ENCODE measurements at regions not wholly inside any gene's neighbourhood (a gene's known extent, or its start where the extent isn't known, plus 50 kb on each side); places are given as distances from the start of the nearest gene placed in this dataset.
"Not testable (repeated sequence)": the region's sequence is repeated elsewhere in the genome, so short reads cannot be mapped to it uniquely, and the experiment has no call there.

DNA sequence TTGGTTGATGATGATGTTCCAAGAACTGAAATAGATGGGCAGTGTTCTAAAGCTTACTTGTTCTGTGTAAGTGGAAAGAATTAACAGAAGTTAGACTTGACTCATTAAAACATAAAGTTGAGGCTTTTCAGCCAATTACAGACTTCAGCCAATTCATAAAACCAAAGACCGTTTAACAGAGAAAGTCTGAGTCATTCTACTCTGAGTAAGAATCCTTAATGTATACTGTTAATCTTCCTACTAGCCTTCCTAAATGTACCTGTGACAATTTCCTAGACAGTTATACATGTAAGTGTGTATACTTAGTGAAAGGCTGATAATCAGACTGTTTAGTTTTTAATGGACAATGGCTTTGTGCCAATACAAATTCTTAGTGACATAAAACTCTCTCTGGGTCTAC lies 681.0 kb downstream of the RPL10L start:
- no peak for DNase-seq

DNA sequence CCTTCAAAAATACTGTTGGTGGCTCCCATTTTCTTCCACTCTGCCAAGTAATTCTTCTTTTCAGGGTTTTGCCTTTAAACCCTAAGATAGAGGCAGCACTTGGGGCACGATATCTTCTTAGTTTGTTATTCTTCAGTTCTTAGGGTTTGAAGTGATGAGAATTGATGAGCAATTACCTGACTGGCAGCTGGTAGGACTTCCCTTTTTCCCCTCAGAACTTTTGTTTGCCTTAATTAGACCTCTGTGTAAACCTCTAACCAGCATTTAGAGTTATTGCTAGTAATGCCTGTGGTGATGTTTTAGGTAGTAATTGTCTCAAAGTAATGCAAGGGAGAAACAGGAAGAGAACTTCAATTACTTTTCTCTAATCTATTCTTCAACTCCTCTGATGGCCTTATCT lies 683.5 kb downstream of the RPL10L start:
- DNase-seq, result no peak

DNA sequence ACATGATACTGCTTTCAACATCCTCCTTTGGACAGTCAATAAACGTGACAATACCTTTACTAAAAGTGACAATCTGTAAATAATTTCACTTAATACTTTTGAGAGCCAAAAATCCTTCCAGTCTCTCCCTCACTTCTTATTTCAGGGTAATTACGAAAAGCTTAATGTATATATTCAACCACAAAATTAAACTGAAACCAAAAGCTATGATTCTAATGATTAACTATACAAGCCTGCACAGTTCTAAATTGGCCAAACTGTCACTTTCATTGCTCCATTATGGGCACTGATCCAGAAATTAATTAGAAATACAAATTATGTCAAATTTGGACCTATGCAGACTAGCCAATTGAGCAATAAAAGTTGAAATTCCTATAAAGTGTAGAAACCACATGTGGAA lies 696.5 kb upstream of the MIS18BP1 start:
- no peak for DNase-seq

DNA sequence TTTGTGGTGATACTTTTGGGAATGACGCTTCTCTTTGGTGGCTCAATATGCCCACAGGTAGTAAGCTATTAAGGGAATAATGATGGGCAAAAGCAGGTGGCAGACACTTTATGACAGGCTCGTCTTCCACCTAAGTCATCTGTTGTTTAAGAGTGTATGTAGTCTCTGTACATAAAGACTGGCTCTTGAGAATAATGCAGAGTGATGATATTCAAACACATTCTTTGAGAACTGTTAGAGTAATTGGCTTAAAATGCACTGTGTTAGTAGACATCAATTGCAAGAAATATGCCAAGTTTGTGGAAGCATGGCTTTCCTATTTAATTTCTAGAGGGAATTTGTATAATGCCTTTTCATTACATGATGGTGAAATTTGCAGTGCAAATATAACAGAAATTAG lies 694.8 kb upstream of the MIS18BP1 start:
- peak in 1 of 2 experiments; percentile 95 for DNase-seq

DNA sequence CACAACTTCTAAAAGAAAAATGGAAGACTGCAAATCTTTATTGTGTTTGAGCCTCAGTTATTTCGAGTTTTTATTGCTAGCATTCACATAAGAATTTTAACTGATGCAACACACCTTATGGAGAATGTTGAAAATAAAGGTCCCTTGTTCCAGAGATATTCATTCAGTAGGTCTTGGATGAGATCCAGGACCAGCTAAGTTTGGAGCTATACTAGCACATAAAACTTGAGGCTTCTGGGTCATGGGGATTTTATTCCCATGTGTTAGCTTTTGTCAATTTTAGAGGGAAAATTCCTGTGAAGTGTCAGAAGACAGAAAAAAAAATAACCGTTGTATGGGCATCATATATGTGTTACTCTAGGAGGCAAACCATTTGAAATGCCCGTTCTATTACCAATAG lies 693.2 kb upstream of the MIS18BP1 start:
- no peak for DNase-seq

DNA sequence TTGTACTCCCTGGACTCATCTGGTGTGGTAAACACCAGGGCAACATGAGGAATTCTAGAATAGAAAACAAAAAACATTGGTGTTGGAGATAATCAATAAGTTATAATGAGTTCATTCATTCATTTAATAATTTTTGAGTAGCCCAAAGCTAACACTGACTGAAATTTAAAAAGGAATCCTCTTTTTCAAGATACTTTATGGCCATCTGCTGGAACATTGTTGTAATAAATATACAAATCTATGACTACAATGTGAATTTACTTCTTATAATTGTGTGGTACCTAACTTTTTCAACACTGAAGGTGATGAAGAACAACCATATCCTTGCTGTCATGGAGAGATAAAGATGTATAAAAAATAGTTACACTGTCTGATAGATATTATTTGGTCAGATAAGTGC lies 687.3 kb upstream of the MIS18BP1 start:
- DNase-seq, result no peak

DNA sequence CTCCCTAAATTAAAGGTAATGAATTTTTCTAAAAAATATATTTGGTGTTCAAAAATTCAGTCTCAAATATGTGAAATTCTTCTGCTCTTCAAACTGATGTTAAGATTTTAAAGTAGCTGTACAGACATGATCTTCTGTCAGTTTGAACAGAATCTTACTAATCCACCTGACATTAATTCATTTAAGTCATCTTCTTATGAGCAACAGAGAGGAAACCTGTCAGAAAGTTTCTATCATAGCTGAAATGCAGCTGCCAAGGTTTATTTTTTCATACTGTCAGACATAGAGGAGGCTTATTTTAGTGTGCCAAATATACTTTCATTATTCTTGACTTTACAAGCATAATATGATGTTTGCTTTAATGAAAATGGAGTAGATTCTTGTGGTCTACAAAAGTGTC lies 686.6 kb upstream of the MIS18BP1 start:
- no peak for DNase-seq

DNA sequence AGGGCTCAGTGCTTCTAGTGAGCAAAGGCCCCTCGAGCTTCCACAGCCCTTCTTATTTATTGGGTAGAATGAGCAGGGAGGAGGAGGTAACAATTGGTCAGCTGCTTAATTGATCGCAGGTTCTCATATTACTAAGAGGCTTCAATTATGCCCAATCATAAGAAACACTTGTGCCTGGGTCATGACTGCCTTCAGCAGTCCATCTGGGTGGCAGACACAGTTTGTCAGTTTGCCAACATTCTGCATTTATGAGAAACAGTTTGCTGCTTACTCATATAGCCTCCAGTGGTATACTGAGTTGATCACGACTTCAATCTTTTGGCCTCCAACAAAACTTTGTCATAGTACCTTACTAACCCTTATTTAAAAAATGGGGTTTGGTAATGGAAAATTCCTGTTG lies 667.0 kb upstream of the MIS18BP1 start:
- not testable (repeated sequence) for DNase-seq

DNA sequence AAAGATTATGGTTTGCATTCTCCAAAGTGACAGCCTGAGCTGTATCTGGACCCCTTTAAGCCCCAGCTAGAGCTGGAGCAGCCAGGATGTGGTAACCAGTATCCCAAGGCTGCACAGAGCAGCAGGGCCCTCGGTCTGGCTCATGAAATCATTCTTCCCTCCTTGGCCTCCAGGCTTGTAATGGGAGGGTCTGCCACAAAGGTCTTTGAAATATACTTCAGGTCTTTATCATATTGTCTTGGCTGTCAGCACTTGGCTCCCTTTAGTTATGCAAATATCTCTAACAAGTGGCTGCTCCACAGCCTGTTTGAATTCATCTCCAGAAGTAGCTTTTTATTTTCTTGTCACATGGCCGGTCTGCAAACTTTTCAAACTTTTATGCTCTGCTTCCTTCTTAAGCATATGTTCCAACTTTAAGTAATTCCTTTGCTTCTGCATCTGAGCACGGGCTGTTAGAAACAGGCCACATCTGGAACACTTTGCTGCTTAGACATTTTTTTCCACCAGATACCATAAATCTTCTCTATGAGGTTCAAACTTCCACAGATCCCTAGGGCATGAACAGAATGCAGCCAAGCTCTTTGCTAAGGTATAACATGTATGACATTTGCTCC lies 663.4 kb upstream of the MIS18BP1 start:
- DNase-seq, result no peak

DNA sequence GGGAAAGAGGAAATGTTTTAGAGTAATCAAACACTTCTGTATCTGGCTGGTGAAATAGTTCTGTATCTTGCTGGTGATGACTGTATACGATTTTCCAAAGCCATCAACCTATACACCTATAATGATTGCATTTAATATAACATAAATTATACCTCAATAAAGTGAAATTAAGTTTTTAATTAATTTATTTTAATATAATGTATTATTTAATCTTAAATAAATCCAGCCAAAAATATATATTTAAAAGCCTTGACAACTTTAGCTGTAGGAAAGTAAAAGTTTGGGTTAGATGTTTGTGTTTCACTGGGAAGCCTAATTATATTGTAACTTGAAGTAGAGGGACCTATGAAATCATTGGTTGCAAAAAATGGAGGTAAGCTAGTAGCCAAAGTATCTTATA lies 654.8 kb upstream of the MIS18BP1 start:
- DNase-seq, result no peak

DNA sequence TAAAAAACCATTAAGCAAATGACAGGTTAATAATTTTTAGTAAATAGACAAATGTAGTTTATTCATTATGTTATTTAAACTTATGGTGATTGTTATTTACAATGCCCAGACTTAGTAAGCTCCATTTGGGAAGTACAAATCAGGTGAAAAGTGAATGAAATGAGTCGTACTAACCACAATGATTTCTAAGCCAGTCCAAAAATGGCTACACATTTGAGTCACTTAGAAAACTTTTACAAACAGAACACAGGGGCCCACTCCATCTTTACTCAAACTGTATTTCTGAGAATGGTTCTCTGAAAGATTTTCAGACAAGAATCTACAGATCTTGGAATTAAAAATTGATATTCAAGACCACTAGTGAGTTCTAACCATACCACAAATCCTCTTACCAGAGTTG lies 653.3 kb upstream of the MIS18BP1 start:
- no peak for DNase-seq

DNA sequence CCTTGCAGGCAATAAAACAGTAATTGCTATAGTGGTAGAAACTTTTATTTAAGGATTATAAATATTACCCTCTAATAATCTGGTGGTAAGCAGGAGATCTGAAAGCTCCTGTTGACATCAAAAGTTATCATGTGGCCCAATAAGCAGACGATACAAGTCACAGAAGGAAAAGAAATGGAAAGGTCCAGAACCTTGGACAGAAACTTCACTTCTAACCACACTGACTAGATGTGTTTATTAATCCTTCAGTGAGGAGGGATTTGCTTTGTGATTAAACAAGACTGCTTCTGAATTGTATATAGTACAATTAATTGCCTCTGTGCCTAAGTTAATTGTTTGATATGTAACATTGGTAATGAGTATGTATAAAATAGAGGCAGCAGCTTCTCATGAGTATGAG lies 652.7 kb upstream of the MIS18BP1 start:
- DNase-seq, result no peak

DNA sequence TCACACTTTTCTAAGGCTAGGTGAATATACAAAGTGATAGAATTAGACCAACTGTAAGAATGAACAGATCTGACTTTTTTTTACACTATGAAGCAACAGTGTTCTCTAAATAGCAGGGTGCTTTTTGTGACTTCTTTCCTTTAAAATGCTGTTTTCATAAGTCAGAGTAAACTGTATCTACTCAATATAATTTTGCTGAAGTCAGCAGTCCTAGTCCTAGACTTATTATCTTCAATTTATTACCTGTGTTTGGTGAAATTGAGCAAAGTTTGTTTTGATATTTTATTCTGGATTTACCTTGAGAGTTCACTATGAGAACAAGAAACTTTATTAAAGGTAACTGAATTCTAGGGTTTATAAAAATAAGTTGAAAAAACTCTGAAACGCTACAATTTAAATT lies 651.3 kb upstream of the MIS18BP1 start:
- no peak for DNase-seq

DNA sequence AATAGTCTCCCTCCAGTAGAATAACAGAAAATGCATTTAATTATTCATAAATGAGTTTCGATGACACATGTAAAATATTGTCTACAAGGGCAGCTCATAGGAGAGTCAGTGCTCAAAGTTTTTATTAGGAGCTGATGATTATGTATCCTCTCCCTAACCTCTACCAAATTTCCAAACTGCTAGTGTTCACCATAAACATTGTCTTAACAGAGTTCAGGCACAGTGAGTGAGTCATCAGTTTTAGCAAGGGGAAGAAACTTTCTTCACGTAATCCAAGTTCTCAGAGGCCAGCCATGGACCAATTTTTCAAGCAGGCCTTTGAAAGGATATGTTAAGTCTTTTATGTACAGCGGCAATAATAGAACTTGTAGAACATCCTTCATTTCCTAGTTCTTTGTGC lies 649.2 kb upstream of the MIS18BP1 start:
- no peak for DNase-seq

DNA sequence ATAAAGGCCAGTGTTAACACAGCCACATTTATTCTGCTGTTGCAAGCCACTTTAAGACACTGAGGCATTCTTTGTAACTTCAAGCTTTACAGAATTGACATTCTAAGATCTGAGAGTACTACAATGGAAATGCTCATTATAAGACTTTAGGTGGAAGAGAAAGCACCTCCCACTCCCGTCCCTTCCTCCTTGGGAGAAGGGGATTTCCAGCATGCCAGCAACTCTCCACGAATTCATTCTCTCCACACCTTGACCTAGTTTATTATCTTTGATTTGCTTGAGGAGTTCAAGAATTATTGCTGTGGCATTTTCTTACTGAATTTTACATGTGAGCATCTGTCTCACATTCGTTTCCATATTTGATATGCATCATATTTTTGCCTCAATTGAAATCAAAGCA lies 644.4 kb upstream of the MIS18BP1 start:
- DNase-seq, result no peak

DNA sequence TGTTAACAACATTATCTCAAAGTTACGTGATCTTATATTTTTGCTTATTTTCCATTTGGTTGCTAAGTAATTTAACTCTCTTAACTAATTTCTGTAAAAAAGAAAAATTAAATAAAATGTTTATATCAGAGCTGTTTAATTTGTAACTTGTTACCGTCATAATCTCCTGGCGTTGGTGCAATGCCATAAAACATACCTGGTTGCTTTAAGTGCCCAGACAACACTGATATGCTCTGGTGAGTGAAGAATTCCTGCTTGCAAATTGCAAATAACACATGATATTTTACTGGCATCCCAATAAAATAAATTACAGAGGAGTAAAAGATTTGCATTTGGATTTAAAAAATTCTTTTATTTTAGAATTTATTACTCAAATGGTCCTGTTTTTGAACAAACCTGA lies 640.1 kb upstream of the MIS18BP1 start:
- DNase-seq, result no peak

DNA sequence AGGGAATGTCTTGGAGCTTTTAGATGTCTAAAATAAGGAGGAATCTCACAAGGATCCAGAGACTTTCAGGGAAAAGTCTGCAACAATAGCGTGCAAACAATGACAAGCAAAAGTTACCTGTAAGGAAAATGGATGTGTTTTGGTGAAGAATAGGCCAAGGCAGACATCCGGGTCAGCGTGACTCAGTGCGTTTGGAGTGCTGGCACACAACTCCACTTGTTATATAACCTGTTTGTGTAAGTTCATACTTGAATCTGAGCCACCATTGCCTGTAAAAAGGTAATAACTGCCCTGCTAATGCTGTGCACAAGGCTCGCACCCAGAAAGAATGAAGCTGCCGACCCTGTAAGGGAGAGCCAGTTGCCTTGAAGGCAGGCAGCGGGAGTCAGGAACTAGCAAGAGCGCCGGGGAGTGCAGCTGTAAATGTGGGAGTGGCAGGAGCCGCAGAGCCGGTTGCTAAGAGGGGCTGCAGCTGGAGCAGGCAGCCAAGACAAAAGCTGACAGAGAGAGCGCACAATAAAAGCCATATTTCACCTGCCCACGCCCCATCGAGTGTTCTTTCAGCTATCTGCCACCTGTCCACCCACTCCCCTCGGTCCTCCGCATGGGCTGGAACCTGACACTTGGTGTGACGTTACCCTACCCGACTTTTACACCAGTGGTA lies 638.5 kb upstream of the MIS18BP1 start:
- DNase-seq, result peak; percentile 95

DNA sequence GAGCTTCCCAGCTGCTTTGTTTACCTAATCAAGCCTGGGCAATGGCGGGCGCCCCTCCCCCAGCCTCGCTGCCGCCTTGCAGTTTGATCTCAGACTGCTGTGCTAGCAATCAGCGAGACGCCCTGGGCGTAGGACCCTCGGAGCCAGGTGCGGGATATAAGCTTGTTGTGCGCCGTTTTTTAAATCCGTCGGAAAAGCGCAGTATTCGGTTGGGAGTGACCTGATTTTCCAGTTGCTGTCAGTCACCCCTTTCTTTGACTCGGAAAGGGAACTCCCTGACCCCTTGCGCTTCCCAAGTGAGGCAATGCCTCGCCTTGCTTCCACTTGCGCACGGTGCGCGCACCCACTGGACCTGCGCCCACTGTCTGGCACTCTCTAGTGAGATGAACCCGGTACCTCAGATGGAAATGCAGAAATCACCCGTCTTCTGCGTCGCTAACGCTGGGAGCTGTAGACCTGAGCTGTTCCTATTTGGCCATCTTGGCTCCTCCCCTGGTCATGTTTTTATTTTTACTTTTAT lies 635.8 kb upstream of the MIS18BP1 start:
- not testable (repeated sequence) for DNase-seq

DNA sequence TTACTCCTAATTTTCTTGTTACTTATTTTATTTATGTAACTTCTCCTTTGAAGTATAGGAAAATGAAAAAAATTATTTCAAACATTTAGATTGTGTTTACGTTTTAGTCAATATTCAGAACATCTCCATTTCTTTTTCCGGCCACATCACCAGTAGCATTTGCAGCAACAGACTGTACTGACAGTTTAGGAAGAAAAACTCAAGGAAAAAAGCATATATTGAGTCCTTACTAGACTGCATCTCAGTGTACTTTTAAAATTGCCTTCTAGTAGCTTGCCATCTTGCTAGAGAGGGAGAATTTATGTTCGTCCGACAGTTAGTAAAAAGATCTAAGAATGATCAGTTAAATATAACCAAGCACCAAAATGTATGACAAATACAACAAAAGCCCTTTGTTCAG lies 625.0 kb upstream of the MIS18BP1 start:
- DNase-seq, result no peak

DNA sequence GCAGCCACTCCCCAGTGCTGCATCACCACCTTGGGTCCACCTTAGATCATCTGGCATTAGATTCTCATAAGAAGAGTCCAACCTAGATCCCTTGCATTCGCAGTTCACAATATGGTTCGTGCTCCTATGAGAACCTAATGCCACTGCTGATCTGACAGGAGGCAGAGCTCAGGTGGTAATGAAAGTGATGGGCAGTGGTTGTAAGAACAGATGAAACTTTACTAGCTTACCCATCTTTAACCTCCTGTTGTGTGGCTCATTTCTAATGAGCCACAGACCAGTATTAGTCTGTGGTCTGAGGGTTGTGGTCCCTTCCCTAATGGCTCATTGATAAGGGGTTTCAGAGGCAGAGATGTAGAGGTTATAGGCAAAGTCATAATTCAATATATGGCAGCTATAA lies 615.9 kb upstream of the MIS18BP1 start:
- no peak for DNase-seq

DNA sequence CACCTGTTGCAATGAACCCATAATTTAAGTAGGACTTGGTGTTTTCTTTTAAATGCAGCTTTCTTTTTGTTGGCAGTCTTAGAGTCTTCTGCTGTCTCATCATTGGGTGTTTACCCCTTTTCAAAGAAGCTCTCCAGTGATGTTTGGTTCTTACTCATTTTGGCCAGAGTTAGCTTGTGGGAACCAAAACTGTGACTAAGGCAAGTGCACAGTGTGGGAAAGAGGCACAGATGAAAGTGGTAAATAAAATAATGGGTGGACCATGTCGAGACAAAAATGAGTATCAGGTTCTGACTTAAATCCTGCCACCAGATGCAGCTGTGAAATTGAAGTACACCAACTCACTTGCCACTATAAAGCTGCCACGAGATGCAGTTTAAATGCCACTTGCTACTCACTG lies 615.4 kb upstream of the MIS18BP1 start:
- DNase-seq, result no peak

DNA sequence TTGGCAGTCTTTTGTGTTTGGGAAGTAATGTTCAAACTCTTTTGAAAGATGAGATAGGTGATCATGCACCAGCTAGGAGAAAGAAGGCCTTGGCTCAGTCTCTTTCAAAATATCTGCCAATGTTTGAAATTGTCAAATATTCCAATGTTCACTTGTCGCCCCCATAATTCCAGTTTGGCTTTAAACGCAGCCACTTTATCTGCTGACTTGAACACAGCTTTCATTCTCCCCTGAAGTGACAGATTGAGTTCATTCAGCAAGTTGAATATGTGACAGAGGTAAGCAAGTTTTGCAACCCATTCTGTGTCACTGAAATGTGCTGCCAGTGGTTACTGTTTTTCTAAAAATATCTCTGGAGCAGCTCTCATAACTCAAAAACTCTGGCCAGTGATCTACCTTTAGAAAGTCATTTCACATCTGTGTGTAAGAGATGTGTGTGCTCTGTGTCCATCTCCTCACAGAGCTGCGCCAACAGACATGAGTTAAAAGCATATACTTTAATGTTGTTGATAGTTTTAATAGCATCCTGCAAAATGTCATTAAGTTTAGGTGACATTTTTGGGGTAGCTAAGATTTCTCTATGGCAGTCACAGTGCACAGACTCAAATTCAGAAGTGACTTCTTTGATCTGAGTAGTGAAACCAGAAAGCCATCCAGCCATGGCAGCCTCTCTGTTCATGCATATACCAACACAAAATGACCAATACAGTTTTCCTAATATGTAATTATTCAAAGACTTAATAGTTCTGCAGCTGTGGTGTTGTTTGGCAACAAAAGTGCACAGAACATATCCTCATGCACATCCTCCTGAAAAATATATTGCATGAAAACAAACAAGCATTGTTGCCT lies 614.3 kb upstream of the MIS18BP1 start:
- DNase-seq, result no peak

DNA sequence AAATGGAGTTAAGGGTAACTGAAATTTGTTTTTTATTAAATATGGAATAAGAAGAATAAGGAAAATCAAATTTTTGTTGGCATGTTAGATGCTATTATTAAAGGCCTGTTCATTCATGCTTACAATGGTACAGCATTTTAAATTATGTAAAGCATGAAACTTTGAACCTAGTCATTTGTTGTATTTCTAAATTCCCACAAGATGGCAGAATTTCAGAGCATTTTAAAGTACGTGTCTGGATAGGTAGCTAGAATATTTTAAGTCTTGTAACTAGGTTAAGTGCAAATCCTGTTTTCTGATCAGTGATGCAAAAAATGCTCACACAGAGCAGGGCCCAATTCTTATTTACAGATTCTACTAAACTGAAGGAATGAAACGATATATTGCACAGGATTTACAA lies 585.6 kb upstream of the MIS18BP1 start:
- no peak for DNase-seq

DNA sequence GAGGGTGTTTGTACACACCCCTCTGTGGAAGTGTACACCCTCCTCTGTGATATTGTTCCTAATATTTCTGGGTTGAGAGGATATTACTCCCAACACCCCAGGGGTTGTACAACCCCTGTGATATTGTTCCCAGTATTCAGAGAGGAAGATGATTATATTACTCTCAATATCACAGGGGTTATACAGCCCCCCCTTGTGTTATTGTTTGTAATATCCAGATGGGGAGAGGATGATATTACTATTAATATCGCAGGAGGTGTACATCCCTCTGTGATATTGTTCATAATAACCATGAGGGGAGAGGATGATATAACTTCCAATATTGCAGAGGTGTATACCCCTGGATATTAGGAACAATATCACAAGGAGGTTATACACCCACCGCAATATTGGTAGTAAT lies 566.1 kb upstream of the MIS18BP1 start:
- DNase-seq, result no peak

All from NCI-H187 (cell line).